TTC549 (cell line): ENCODE measurements at regions not wholly inside any gene's neighbourhood (a gene's known extent, or its start where the extent isn't known, plus 50 kb on each side); places are given as distances from the start of the nearest gene placed in this dataset.

Source experiments
- FAIRE-seq: peaks from 2 replicates; lab custom pipeline; 2012; peaks lifted over from hg19 to GRCh38; lab: Jason Lieb, UNC

- no peak for FAIRE-seq
Measured at GRCh38 chr10:6920072-6921019, 340.3 kb upstream of the PRKCQ start.

DNA sequence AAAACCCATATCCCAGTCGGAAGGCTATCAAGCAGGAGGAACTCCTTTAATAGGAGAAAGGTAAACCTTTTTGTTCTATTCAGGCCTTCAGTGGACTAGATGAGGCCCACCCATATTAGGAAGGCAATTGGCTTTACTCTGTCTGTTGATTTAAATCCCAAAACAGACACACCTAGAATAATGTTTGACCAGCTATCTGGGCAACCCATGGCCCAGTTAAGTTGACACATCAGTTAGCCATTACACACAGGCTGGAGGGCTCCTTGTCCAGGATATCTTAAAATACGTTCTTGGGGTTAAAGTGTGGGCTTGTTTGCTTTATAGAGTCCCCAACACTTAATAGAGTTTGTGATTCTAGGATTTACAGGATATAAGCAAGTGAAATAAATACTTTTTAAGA, 339.0 kb upstream of the PRKCQ start:
- no peak for FAIRE-seq

DNA sequence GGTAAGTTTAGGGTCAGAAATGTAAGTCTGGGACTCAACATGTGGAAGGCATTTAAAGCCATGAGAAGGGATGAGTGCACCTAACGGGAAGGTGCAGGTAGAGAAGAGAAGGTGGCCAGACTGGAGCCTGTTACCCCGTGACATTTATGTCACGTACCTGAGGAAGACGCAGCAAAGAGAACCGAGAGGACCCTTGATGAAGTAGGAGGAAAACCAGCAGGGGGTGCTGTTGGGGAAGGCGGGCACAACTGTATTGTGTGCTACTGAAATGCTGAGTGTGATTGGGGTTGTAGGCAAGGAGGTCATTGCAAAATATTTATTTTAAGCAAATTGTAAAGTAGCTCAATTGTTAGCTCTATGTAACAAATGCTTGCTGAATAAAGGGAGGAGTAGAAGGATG, 338.2 kb upstream of the PRKCQ start:
- FAIRE-seq, result no peak

DNA sequence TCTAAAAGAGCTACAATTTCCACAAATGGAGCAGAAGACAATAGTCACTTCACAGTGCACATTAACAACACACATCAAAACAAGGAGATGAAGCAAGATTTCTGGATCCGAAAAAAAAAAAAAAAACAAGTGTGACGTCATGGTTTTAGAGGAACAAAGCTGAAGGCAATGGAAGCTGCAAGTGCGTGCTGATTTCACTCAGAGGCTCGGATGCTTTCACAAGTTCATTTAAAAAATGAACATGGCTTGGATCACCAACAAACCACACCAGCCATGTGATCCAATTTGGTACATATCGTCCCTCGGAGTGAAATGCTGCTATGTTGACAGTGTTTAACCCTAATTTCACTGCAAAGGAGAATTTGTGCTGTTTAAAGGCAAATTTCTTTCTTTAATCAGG, 337.0 kb upstream of the PRKCQ start:
- no peak for FAIRE-seq

GRCh38 chr10:6916601-6917000, 336.5 kb upstream of the PRKCQ start:
- no peak for FAIRE-seq

GRCh38 chr10:6915307-6915706, 335.2 kb upstream of the PRKCQ start:
- no peak for FAIRE-seq

- FAIRE-seq, result no peak
Measured at GRCh38 chr10:6912929-6913328, 332.9 kb upstream of the PRKCQ start.

- FAIRE-seq, result no peak
Measured at GRCh38 chr10:6912424-6912823, 332.3 kb upstream of the PRKCQ start.

DNA sequence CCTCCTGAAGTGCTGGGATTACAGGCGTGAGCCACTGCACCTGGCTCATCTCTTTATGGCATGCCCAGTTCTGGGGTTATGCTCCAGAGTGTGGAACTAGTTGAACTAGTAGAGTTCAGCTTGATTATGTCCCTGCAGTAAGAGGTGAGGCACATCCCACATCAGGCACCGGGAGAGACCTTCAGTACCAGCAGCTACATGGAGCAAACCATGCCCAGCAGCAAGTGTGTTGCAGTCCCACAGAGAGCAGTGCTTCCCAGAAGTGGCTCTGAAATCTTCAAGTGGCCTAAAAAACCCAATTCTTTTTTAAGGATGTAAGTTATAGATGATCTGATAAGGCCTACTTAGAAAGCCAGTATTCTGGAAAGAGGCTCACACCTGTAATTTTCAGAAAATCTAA, 331.9 kb upstream of the PRKCQ start:
- FAIRE-seq, result no peak

DNA sequence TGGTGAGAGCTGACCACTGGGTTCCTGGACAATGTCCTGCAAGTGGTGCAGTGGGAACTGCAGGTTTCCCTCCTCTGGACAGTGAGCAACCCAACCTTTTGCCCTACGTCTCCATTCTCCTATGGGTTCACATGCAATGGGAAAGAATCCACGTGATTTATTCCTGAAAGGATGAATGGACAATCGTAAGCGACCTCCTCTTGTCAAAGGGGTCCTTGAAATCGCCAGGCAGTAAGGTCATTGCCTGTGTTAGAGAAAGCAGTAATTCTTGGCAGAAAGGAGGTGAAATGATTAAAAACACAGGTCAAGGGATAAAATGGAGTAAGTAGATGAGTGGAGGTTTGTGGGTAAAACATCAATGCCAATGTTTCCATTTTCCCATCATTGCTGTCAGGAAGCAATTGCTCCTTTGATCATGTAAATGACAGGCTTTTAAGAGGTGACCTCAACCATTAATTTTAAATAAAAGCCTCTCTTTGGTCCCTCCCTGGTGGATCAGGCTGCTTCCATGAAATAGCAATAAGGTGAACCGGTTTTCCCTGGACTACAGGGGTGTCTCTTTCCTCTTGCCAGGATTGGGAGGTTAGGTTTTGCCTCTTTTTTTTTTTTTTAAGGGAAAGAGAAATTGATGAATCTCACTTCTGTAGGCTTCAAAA, 330.0 kb upstream of the PRKCQ start:
- FAIRE-seq, result no peak

DNA sequence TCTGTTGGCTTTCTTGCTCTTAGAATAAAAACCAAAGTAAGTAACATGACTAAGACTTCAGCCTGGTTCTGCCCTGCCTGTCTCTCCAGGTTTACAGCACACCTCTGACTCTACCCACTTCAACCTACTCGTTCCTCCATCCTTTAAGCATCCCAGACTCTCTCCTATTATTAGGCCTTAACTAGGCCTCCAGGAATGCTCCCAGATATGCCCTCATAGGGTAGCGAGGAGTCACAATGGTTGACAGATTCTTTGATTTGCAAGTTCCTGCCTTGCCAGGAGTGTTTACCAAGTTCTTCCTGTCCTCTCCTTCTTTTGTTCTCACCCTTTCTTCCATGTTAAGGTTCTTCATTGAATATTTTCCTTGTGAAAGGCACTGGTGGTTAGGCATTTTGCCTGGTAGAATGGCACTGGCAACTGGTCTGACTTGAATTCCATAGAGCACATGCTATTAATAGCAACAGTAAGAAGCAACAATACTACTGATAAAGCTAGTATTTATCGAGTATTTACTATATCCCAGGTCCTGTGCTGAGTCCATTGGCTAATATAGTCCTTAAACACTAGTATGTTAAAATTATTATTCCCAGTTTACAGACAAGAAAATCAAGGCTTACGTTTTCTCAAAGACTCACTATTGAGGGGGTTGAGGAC, 327.9 kb upstream of the PRKCQ start:
- no peak for FAIRE-seq

DNA sequence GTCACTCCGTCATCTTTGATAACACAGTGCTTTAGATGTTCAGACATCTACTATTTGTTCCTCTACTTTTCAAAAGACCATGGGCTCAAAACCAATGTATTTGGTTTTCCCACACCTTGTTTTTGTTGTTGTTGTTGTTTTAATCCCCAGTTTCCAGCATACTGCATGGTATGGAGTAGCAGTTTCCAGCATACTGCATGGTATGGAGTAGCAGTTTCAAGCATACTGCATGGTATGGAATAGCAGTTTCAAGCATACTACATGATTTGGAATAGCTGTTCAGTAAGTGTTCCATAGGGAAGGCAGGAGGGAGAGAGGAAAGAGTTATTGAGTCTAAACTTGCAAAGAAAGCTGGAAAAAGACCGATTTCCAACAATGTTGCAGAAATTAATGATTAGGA, 314.3 kb upstream of the PRKCQ start:
- no peak for FAIRE-seq

DNA sequence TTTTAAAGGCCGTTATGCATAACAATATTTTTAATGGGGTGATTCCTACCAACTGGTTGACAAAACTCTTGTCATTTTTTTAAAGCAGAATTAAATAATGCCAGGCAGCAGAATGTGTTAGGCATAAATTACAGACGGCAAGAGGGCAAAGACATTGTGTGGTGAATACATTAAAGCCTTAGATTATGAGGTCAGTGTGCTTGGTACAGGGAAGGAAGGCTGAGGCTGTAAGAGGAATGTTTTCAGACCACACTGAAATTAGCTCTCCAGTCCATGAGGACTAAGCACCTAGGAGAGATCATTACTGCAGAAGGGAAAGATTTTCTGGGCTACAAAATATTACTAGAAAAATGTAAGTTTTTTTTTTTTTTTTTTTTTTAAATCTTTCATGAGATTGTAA, 312.8 kb upstream of the PRKCQ start:
- FAIRE-seq, result no peak

- no peak for FAIRE-seq
Measured at GRCh38 chr10:6891924-6892323, 311.8 kb upstream of the PRKCQ start.

GRCh38 chr10:6889718-6890117, 309.6 kb upstream of the PRKCQ start:
- FAIRE-seq, result no peak

DNA sequence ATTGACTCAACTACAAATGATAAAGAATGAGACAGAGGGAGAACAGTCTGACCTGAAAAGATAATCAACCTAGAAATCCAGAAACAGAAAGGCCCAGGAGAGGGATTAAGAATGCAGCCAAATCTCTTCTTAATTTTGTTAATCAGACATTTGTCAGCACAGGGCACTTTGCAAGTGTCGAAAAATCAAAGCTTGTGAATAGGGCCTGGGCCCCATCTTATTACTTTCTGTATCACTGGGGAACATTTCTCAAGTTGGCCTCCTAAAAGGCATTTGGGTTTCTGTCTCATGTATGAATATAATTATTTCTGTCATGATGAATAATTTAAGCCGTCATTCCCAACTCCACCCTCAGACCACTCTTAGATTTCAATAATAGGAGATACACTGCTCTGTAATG, 308.4 kb upstream of the PRKCQ start:
- no peak for FAIRE-seq

DNA sequence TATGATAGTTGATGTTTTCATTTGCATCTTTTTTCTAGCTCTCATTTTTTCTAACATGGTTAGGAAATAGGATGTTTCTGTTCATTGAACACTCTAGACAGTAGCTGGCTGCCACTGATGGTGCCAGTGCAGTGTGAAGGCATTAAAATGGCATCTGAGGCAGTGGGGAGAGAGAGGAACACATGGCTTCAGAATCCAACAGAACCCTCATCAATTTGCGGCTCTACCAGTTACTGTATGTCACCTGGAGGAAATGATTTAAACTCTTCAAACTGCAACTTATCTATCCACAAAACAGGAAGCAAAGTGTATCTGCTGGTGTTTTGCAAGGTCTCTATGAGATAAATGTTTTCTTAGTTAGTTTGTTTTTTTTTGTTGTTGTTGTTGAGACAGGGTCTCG, 305.2 kb upstream of the PRKCQ start:
- no peak for FAIRE-seq

DNA sequence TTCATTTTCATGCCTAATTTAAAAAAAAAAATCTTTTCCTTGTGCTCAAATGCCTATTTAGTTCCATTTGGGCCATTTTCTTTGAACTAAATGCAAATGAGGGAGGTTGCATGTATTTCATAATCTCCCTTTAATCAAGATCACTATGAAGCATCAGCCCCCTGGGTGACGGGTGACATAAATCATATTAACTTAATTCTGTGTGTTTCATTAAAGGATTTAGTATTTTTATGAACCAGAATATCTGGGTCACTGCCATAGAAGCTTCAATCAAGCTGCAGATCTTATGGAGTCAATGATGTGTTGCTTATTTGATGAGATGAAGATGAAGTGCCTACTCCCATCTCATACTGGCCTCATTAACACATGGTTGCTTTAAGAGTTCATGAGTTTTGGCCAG, 301.9 kb upstream of the PRKCQ start:
- no peak for FAIRE-seq

- FAIRE-seq, result no peak
Measured at GRCh38 chr10:6877722-6878392, 297.8 kb upstream of the PRKCQ start.

- no peak for FAIRE-seq
Measured at GRCh38 chr10:6877336-6877721, 297.3 kb upstream of the PRKCQ start.

GRCh38 chr10:6875269-6875865, 295.3 kb upstream of the PRKCQ start:
- FAIRE-seq, result no peak

DNA sequence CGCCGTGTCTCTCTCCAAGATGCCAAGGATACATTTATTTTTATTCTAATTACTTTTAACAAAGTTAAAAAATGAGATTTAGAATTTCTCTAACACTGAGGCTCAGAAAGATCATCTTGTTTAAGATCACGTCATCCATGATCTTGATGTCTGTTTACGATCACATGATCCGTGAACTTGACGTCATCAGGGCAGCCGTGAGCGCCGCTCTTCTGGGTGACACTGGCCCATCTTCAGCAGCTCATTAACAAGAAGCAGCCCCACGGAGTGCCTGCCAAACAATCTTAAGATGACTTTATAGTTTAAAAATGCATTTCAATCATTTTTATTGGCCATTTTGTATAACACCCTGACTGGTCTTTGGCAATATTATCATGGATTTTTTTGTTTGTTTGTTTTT, 291.1 kb upstream of the PRKCQ start:
- no peak for FAIRE-seq
